Hepatocyte (in vitro differentiated cells): ENCODE measurements at regions not wholly inside any gene's neighbourhood (a gene's known extent, or its start where the extent isn't known, plus 50 kb on each side); places are given as distances from the start of the nearest gene placed in this dataset.

Experiments
- DNase-seq: peaks from one replicate; pipeline ENCODE4 v3.0.0-alpha.2; 2016; ENCODE audit warnings: low spot score
- H2AFZ ChIP-seq: fragments of 200-600 bp; sonication (generic); 2 replicates; pipeline ENCODE4 v1.6.0; 2016; ENCODE audit warnings: antibody characterized with exemption, mild to moderate bottlenecking
- H3K27ac ChIP-seq: fragments of 200-600 bp; sonication (generic); 2 replicates; pipeline ENCODE4 v1.5.1; 2016; ENCODE audit warnings: mild to moderate bottlenecking
- H3K27me3 ChIP-seq: fragments of 200-600 bp; sonication (generic); 2 replicates; pipeline ENCODE4 v1.6.1; 2016
- H3K36me3 ChIP-seq: fragments of 200-600 bp; sonication (generic); replicated peaks from 2 replicates; pipeline ENCODE4 v1.5.1; 2016; ENCODE audit warnings: low read depth; ENCODE audit not compliant: insufficient read depth
- H3K4me1 ChIP-seq: fragments of 200-600 bp; sonication (generic); 2 replicates; pipeline ENCODE4 v1.5.1; 2016; ENCODE audit warnings: mild to moderate bottlenecking, moderate library complexity; ENCODE audit not compliant: insufficient read depth
- H3K4me2 ChIP-seq: fragments of 200-600 bp; sonication (generic); 2 replicates; pipeline ENCODE4 v1.6.0; 2016
- H3K4me3 ChIP-seq: fragments of 200-600 bp; sonication (generic); 2 replicates; pipeline ENCODE4 v1.5.1; 2016; ENCODE audit warnings: mild to moderate bottlenecking
- H3K79me2 ChIP-seq: fragments of 200-600 bp; sonication (generic); 2 replicates; pipeline ENCODE4 v1.6.0; 2017; ENCODE audit warnings: mild to moderate bottlenecking
- H3K9me2 ChIP-seq: fragments of 200-600 bp; sonication (generic); replicated peaks from 2 replicates; pipeline ENCODE4 v1.6.0; 2017; ENCODE audit warnings: mild to moderate bottlenecking; ENCODE audit not compliant: insufficient read depth
- H3K9me3 ChIP-seq: fragments of 200-600 bp; sonication (generic); 2 replicates; pipeline ENCODE4 v1.5.1; 2016; ENCODE audit warnings: low read depth, mild to moderate bottlenecking
- H4K20me1 ChIP-seq: fragments of 200-600 bp; sonication (generic); 2 replicates; pipeline ENCODE4 v1.6.0; 2016; ENCODE audit warnings: mild to moderate bottlenecking; ENCODE audit not compliant: insufficient read depth, poor library complexity, severe bottlenecking
- EZH2 ChIP-seq: fragments of 200-600 bp; sonication (generic); IDR thresholded peaks from 2 replicates; pipeline ENCODE4 v1.6.1; 2016; ENCODE audit warnings: antibody characterized with exemption, mild to moderate bottlenecking, borderline replicate concordance
- EZH2phosphoT487 ChIP-seq: fragments of 200-600 bp; sonication (generic); IDR thresholded peaks from one replicate; pipeline ENCODE4 v1.6.1; 2018; ENCODE audit warnings: antibody characterized with exemption, mild to moderate bottlenecking, low read depth, moderate library complexity; ENCODE audit not compliant: unreplicated experiment, severe bottlenecking
- WGBS: methylation state at CpG from one replicate; pipeline ENCODE4 v1.1.6; 2016; ENCODE audit warnings: low lambda C conversion rate; ENCODE audit errors: missing lambda C conversion rate; 5-methylcytosine and 5-hydroxymethylcytosine counted together
- TF ChIP-seq, protein P1 (sequence below): fragments of 200-600 bp; sonication (generic); IDR thresholded peaks from 2 replicates; pipeline ENCODE4 v1.5.1; 2016; ENCODE audit warnings: antibody characterized with exemption, mild to moderate bottlenecking; ENCODE audit not compliant: poor library complexity

DNA sequence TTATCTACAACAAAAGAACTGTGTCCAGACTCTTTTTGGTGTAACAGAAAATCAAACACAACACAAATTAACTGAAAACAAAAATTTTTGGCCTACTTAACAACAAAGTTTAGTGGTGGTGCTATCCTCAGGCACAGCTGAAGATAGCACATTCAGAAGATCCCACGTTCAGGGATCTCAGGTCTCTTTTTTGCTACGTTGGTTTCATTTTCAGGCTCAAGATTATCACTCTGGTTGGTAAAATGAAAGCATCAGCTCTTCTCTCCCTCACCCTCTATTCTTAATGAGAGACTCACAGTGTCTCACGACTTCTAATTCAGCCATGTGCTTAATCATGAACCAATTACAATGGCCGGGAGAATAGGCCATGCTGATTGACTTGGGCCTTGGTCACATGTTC is 146.9 kb upstream of the PTPRG start:
- 88% methylated on average over 4 of the region's 4 CpGs for WGBS
- Histone ChIP-seq H3K27ac (no peak overlapping the region), H2AFZ (no peak overlapping the region), H3K4me1 (no peaks in the 10 kb centered on the region), H3K36me3 (no peaks in the 10 kb centered on the region), H3K4me3 (no peak overlapping the region), H3K79me2 (no peaks in the 10 kb centered on the region), H3K27me3 (no peaks in the 10 kb centered on the region), H3K4me2 (no peak overlapping the region), H3K9me3 (no peaks in the 10 kb centered on the region), H4K20me1 (no peaks in the 10 kb centered on the region), H3K9me2 (no peaks in the 10 kb centered on the region)
- TF ChIP-seq, protein P1, sequence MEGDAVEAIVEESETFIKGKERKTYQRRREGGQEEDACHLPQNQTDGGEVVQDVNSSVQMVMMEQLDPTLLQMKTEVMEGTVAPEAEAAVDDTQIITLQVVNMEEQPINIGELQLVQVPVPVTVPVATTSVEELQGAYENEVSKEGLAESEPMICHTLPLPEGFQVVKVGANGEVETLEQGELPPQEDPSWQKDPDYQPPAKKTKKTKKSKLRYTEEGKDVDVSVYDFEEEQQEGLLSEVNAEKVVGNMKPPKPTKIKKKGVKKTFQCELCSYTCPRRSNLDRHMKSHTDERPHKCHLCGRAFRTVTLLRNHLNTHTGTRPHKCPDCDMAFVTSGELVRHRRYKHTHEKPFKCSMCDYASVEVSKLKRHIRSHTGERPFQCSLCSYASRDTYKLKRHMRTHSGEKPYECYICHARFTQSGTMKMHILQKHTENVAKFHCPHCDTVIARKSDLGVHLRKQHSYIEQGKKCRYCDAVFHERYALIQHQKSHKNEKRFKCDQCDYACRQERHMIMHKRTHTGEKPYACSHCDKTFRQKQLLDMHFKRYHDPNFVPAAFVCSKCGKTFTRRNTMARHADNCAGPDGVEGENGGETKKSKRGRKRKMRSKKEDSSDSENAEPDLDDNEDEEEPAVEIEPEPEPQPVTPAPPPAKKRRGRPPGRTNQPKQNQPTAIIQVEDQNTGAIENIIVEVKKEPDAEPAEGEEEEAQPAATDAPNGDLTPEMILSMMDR, result no peak
- TF ChIP-seq EZH2phosphoT487 (no peak), EZH2 (no peak)
- DNase-seq, result no peak

GRCh38 chr3:61415201-61415600 is 146.2 kb upstream of the PTPRG start:
- 90% methylated on average over 2 of the region's 2 CpGs for WGBS

GRCh38 chr3:61416618-61417017 is 144.8 kb upstream of the PTPRG start:
- H2AFZ ChIP-seq, result no peak overlapping the region
- no peaks in the 10 kb centered on the region for H3K79me2 ChIP-seq
- no peak overlapping the region for H3K4me3 ChIP-seq
- WGBS, result 60% methylated on average over 1 of the region's 1 CpG
- no peaks in the 10 kb centered on the region for H3K9me3 ChIP-seq
- H3K36me3 ChIP-seq, result no peaks in the 10 kb centered on the region
- no peaks in the 10 kb centered on the region for H3K9me2 ChIP-seq
- no peak for DNase-seq
- no peak for TF ChIP-seq EZH2phosphoT487
- TF ChIP-seq EZH2, result no peak
- TF ChIP-seq, protein P1, result no peak
- H3K27ac ChIP-seq, result no peak overlapping the region
- no peaks in the 10 kb centered on the region for H3K27me3 ChIP-seq
- H3K4me1 ChIP-seq, result no peaks in the 10 kb centered on the region
- no peaks in the 10 kb centered on the region for H4K20me1 ChIP-seq
- H3K4me2 ChIP-seq, result no peak overlapping the region

More at GRCh38 chr3:61415201-61415600, 146.2 kb upstream of the PTPRG start:
- no peak overlapping the region for H3K4me2 ChIP-seq
- no peaks in the 10 kb centered on the region for H3K36me3 ChIP-seq
- DNase-seq, result no peak
- no peak overlapping the region for H3K4me3 ChIP-seq
- no peaks in the 10 kb centered on the region for H3K4me1 ChIP-seq
- TF ChIP-seq EZH2phosphoT487 (no peak), EZH2 (no peak)
- TF ChIP-seq, protein P1, result no peak
- no peaks in the 10 kb centered on the region for H3K9me2 ChIP-seq
- H2AFZ ChIP-seq, result no peak overlapping the region
- no peaks in the 10 kb centered on the region for H3K79me2 ChIP-seq
- H3K27me3 ChIP-seq, result no peaks in the 10 kb centered on the region
- no peaks in the 10 kb centered on the region for H4K20me1 ChIP-seq
- no peaks in the 10 kb centered on the region for H3K9me3 ChIP-seq
- no peak overlapping the region for H3K27ac ChIP-seq

DNA sequence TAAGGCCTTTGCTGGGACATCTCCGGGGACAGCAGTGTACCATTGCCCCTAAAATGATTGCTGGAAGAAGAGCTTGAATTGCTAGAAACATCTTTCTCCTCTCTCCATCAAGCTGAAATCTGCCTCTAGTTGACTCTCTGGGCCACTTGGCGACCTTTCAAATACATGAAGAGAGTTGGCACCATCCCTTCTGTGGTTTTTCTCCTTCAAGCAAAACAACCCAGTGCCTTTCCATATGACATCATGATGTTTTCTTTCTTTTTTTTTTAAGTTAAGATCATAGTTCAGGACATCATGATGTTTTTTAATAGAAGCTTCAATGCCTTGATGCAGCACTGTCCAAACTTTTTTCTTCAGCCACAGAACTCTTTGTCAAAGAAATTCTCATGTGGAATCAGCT is 144.0 kb upstream of the PTPRG start:
- Histone ChIP-seq H3K4me2 (no peak overlapping the region), H3K9me3 (no peaks in the 10 kb centered on the region), H4K20me1 (no peaks in the 10 kb centered on the region), H3K27ac (no peak overlapping the region), H3K36me3 (no peaks in the 10 kb centered on the region), H2AFZ (no peak overlapping the region), H3K4me1 (no peaks in the 10 kb centered on the region), H3K79me2 (no peaks in the 10 kb centered on the region), H3K9me2 (no peaks in the 10 kb centered on the region), H3K4me3 (no peak overlapping the region), H3K27me3 (no peaks in the 10 kb centered on the region)
- WGBS, result 98% methylated on average over 2 of the region's 2 CpGs
- TF ChIP-seq EZH2phosphoT487 (no peak), EZH2 (no peak)
- TF ChIP-seq, protein P1, result no peak
- no peak for DNase-seq
